ENCODE measurements at regions not wholly inside any gene's neighbourhood (a gene's known extent, or its start where the extent isn't known, plus 50 kb on each side); places are given as distances from the start of the nearest gene placed in this dataset.

DNA sequence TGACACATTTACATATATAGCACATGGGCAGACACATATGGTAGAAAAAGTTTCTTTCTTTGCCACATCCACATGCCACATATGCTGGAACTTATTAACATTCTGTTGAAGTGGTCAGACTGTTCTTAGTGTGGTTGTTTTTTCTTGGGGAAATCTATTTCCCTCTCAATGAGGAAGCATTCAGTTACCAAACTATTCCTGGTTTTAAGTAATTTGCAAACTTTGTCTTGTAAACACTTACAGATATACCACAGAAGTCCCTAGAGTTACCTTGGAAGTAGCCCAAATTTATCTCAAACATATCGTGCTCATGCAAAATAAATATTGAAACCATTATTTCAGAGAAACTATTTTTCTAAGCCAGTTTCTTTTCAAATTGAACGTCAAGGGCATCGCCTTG lies 625.5 kb upstream of the INTU start:
- no peak overlapping the region for H3K27ac ChIP-seq (ENCODE audit: low read length in 2 of 2)
- H3K27me3 Mint-ChIP-seq, result no peaks in the 10 kb centered on the region
- H3K9ac ChIP-seq (ENCODE audit: low read length), result no peak overlapping the region
- no peaks in the 10 kb centered on the region for H3K79me2 ChIP-seq (ENCODE audit: control insufficient read depth, insufficient read depth, low read length)
- intact Hi-C loops (cut with micrococcal nuclease), result no loop called here
- peaks cover 2% of the 10 kb centered on the region for H3K9me3 Mint-ChIP-seq (ENCODE audit: insufficient read depth)
- no peaks in the 10 kb centered on the region for H3K4me1 ChIP-seq (ENCODE audit: control insufficient read depth in 2 of 2, insufficient read depth in 2 of 2, low read length in 2 of 2)
- ATAC-seq (ENCODE audit: low read depth) (no peak), DNase-seq (no peak)
- TF ChIP-seq, protein P1, sequence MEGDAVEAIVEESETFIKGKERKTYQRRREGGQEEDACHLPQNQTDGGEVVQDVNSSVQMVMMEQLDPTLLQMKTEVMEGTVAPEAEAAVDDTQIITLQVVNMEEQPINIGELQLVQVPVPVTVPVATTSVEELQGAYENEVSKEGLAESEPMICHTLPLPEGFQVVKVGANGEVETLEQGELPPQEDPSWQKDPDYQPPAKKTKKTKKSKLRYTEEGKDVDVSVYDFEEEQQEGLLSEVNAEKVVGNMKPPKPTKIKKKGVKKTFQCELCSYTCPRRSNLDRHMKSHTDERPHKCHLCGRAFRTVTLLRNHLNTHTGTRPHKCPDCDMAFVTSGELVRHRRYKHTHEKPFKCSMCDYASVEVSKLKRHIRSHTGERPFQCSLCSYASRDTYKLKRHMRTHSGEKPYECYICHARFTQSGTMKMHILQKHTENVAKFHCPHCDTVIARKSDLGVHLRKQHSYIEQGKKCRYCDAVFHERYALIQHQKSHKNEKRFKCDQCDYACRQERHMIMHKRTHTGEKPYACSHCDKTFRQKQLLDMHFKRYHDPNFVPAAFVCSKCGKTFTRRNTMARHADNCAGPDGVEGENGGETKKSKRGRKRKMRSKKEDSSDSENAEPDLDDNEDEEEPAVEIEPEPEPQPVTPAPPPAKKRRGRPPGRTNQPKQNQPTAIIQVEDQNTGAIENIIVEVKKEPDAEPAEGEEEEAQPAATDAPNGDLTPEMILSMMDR (IDR thresholded peaks at IDR 0.05), result no peak
- no peak for TF ChIP-seq EZH2 (IDR thresholded peaks at IDR 0.05; ENCODE audit: borderline replicate concordance, insufficient read depth, low read depth, low read length, poor library complexity, severe bottlenecking)
- ChIA-PET CTCF (no interaction called here), POLR2A (no interaction called here)
- no peaks in the 10 kb centered on the region for H3K9me3 ChIP-seq (ENCODE audit: control extremely low read depth in 1 of 3, control insufficient read depth in 2 of 3, insufficient read depth in 1 of 3, low read length in 2 of 3)
- H2AFZ ChIP-seq (ENCODE audit: insufficient read depth, low read depth, low read length, poor library complexity, severe bottlenecking), result no peak overlapping the region
- no peak overlapping the region for H3K4me3 ChIP-seq (ENCODE audit: control extremely low read depth in 1 of 5, extremely low read depth in 1 of 5, insufficient read depth in 1 of 5, low read depth in 2 of 5, low read length in 4 of 5)
- no peaks in the 10 kb centered on the region for H3K4me1 Mint-ChIP-seq
- no peaks in the 10 kb centered on the region for H3K27me3 ChIP-seq (replicated peaks in 1 of 4; ENCODE audit: control extremely low read depth in 1 of 4, control insufficient read depth in 3 of 4, insufficient read depth in 4 of 4, low read length in 3 of 4)
- WGBS (ENCODE audit: insufficient coverage), result 86% methylated on average over 3 of the region's 3 CpGs
- no peaks in the 10 kb centered on the region for H4K20me1 ChIP-seq (ENCODE audit: control insufficient read depth, insufficient read depth, low read length, poor library complexity, severe bottlenecking)
- no peaks in the 10 kb centered on the region for H3K36me3 ChIP-seq (replicated peaks in 1 of 2; ENCODE audit: control extremely low read depth in 1 of 2, control insufficient read depth in 1 of 2, extremely low read depth in 1 of 2, insufficient read depth in 2 of 2, low read length in 1 of 2)
- no peak overlapping the region for H3K4me2 ChIP-seq (replicated peaks; ENCODE audit: low read depth, low read length, poor library complexity, severe bottlenecking)
- H3K27ac Mint-ChIP-seq, result no peak overlapping the region
- no peak overlapping the region for H3K4me3 Mint-ChIP-seq

DNA sequence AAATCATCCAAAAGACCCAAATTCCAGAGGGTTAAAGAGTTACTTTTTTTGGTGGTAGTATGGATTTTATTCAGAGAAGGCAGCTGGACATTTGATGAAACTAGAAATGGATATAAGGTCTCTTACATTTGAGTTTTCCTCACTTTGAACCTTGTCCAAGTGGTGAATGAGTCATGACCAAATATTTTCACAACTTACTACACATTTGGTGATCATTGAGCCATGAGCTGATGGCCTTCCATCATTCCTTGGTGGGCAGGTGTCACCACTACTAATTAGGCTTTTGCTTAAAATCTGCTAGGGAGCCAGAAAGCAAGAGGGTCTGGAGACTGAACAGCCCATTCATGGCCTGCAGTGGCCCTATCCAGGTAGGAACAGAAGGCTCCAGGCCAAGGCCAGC lies 620.2 kb upstream of the INTU start:
- Histone ChIP-seq H3K27me3 (replicated peaks in 1 of 4; ENCODE audit: control extremely low read depth in 1 of 4, control insufficient read depth in 3 of 4, insufficient read depth in 4 of 4, low read length in 3 of 4) (no peaks in the 10 kb centered on the region), H3K4me3 (ENCODE audit: control extremely low read depth in 1 of 5, extremely low read depth in 1 of 5, insufficient read depth in 1 of 5, low read depth in 2 of 5, low read length in 4 of 5) (no peak overlapping the region), H3K36me3 (replicated peaks in 1 of 2; ENCODE audit: control extremely low read depth in 1 of 2, control insufficient read depth in 1 of 2, extremely low read depth in 1 of 2, insufficient read depth in 2 of 2, low read length in 1 of 2) (no peaks in the 10 kb centered on the region), H3K4me2 (replicated peaks; ENCODE audit: low read depth, low read length, poor library complexity, severe bottlenecking) (no peak overlapping the region), H3K9me3 (ENCODE audit: control extremely low read depth in 1 of 3, control insufficient read depth in 2 of 3, insufficient read depth in 1 of 3, low read length in 2 of 3) (no peaks in the 10 kb centered on the region), H4K20me1 (ENCODE audit: control insufficient read depth, insufficient read depth, low read length, poor library complexity, severe bottlenecking) (no peaks in the 10 kb centered on the region), H2AFZ (ENCODE audit: insufficient read depth, low read depth, low read length, poor library complexity, severe bottlenecking) (no peak overlapping the region), H3K27ac (ENCODE audit: low read length in 2 of 2) (no peak overlapping the region), H3K9ac (ENCODE audit: low read length) (no peak overlapping the region), H3K4me1 (ENCODE audit: control insufficient read depth in 2 of 2, insufficient read depth in 2 of 2, low read length in 2 of 2) (no peaks in the 10 kb centered on the region), H3K79me2 (ENCODE audit: control insufficient read depth, insufficient read depth, low read length) (no peaks in the 10 kb centered on the region)
- no peak overlapping the region for H3K27ac Mint-ChIP-seq
- TF ChIP-seq, protein P1 (IDR thresholded peaks at IDR 0.05), result no peak
- TF ChIP-seq EZH2 (IDR thresholded peaks at IDR 0.05; ENCODE audit: borderline replicate concordance, insufficient read depth, low read depth, low read length, poor library complexity, severe bottlenecking), result no peak
- H3K4me3 Mint-ChIP-seq, result no peak overlapping the region
- intact Hi-C loops (cut with micrococcal nuclease), result no loop called here
- no peaks in the 10 kb centered on the region for H3K27me3 Mint-ChIP-seq
- ATAC-seq (ENCODE audit: low read depth) (no peak), DNase-seq (no peak)
- ChIA-PET CTCF (no interaction called here), POLR2A (no interaction called here)
- no peaks in the 10 kb centered on the region for H3K4me1 Mint-ChIP-seq
- peaks cover 2% of the 10 kb centered on the region for H3K9me3 Mint-ChIP-seq (ENCODE audit: insufficient read depth)

Data from B cell (primary cell).